ENCODE measurements at regions not wholly inside any gene's neighbourhood (a gene's known extent, or its start where the extent isn't known, plus 50 kb on each side); places are given as distances from the start of the nearest gene placed in this dataset.

- WGBS (ENCODE audit: insufficient coverage, insufficient replicate concordance, low lambda C conversion rate, missing lambda C conversion rate) = 46% methylated on average over 3 of the region's 3 CpGs
Measured at GRCh38 chr15:46607077-46607476, 972.2 kb downstream of the SQOR start.

DNA sequence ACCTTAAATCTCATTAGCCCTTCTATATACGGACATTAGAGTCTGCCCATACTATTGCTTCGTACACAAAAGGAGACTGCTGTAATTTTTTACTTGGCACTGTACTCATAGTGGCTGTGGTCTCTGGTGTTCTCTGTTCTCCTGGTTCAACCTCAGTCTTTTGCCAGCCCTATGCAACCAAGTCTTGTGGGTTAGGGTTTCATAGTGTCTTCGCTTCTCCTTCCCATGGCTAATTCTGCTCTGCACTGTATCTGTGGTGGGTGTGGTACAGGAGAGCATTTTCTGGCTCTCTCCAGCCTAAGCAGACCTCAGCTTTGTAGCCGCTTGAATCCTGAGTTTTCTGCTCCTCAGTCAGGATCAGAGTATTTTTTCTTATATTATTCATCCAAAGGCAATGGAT is 981.2 kb downstream of the SQOR start:
- DNase-seq (ENCODE audit: low read depth, low spot score) (no peak), ATAC-seq (no peak), FAIRE-seq (no peak)
- Histone ChIP-seq H3K36me3 (ENCODE audit: control insufficient read depth in 2 of 2, insufficient read depth in 2 of 2, low read length in 1 of 2) (no peaks in the 10 kb centered on the region), H3K27me3 (replicated peaks in 1 of 2; ENCODE audit: control insufficient read depth in 2 of 2, insufficient read depth in 2 of 2, low read length in 1 of 2) (no peaks in the 10 kb centered on the region), H3K4me3 (no peak overlapping the region), H3K9ac (ENCODE audit: control insufficient read depth, insufficient read depth, low read length) (no peak overlapping the region), H3K9me3 (replicated peaks; ENCODE audit: control insufficient read depth, insufficient read depth, low read length) (no peaks in the 10 kb centered on the region), H2AFZ (ENCODE audit: control insufficient read depth, low read depth, low read length) (no peak overlapping the region), H3K79me2 (ENCODE audit: control insufficient read depth, insufficient read depth, low read length) (no peaks in the 10 kb centered on the region), H3K27ac (ENCODE audit: control insufficient read depth, insufficient read depth) (no peak overlapping the region), H4K20me1 (ENCODE audit: control insufficient read depth, insufficient read depth) (no peaks in the 10 kb centered on the region), H3K4me2 (ENCODE audit: control insufficient read depth, insufficient read depth) (no peak overlapping the region), H3K4me1 (ENCODE audit: control insufficient read depth, insufficient read depth, low read length) (no peaks in the 10 kb centered on the region)
- ChIA-PET SMC1A (ENCODE audit: uncharacterized antibody, unreplicated experiment) (no interaction called here), POLR2A (no interaction called here), RAD21 (ENCODE audit: unreplicated experiment) (no interaction called here), CTCF (no interaction called here)
- intact Hi-C loops (cut with micrococcal nuclease; ENCODE audit: unreplicated experiment) = no loop called here
- BruUV-seq (replicated peaks) = no TSS peak
- WGBS (ENCODE audit: insufficient coverage, insufficient replicate concordance, low lambda C conversion rate, missing lambda C conversion rate) = 29% methylated on average over 4 of the region's 4 CpGs
- TF ChIP-seq EED (IDR thresholded peaks at IDR 0.05; ENCODE audit: low read depth) = no peak
- no peak for TF ChIP-seq CREB1 (IDR thresholded peaks at IDR 0.05; ENCODE audit: low read depth)
- TF ChIP-seq YY1 (IDR thresholded peaks at IDR 0.05; ENCODE audit: low read depth, low read length) = no peak
- TF ChIP-seq HDAC6 (IDR thresholded peaks at IDR 0.05; ENCODE audit: unreplicated experiment) = no peak
- TF ChIP-seq SRF (IDR thresholded peaks at IDR 0.05; ENCODE audit: low read depth in 2 of 2, low read length in 2 of 2) = no peak
- no peak for TF ChIP-seq RAD51 (IDR thresholded peaks at IDR 0.05)
- no peak for TF ChIP-seq PML (IDR thresholded peaks at IDR 0.05; ENCODE audit: low read length)
- TF ChIP-seq SMAD1 (IDR thresholded peaks at IDR 0.05; ENCODE audit: low read depth, partially characterized antibody) = no peak
- TF ChIP-seq, protein P1, sequence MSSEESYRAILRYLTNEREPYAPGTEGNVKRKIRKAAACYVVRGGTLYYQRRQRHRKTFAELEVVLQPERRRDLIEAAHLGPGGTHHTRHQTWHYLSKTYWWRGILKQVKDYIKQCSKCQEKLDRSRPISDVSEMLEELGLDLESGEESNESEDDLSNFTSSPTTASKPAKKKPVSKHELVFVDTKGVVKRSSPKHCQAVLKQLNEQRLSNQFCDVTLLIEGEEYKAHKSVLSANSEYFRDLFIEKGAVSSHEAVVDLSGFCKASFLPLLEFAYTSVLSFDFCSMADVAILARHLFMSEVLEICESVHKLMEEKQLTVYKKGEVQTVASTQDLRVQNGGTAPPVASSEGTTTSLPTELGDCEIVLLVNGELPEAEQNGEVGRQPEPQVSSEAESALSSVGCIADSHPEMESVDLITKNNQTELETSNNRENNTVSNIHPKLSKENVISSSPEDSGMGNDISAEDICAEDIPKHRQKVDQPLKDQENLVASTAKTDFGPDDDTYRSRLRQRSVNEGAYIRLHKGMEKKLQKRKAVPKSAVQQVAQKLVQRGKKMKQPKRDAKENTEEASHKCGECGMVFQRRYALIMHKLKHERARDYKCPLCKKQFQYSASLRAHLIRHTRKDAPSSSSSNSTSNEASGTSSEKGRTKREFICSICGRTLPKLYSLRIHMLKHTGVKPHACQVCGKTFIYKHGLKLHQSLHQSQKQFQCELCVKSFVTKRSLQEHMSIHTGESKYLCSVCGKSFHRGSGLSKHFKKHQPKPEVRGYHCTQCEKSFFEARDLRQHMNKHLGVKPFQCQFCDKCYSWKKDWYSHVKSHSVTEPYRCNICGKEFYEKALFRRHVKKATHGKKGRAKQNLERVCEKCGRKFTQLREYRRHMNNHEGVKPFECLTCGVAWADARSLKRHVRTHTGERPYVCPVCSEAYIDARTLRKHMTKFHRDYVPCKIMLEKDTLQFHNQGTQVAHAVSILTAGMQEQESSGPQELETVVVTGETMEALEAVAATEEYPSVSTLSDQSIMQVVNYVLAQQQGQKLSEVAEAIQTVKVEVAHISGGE (CRISPR knock-in tag; IDR thresholded peaks at IDR 0.05) = no peak
- TF ChIP-seq USF2 (IDR thresholded peaks at IDR 0.05; ENCODE audit: borderline replicate concordance, low read depth, low read length) = no peak
- TF ChIP-seq HCFC1 (IDR thresholded peaks at IDR 0.05; ENCODE audit: low read length) = no peak
- TF ChIP-seq NR2C2 (IDR thresholded peaks at IDR 0.05; ENCODE audit: borderline replicate concordance, control insufficient read depth, insufficient read length, low read depth) = no peak
- TF ChIP-seq FOXK2 (IDR thresholded peaks at IDR 0.05) = no peak
- no peak for TF ChIP-seq HDAC2 (IDR thresholded peaks at IDR 0.05)
- in situ Hi-C loops (cut with MboI) = no loop called here

More at GRCh38 chr15:46607077-46607476, 972.2 kb downstream of the SQOR start:
- no peaks in the 10 kb centered on the region for H3K79me2 ChIP-seq (ENCODE audit: control insufficient read depth, insufficient read depth, low read length)
- H3K4me2 ChIP-seq (ENCODE audit: control insufficient read depth, insufficient read depth) = no peak overlapping the region
- no TSS peak for BruUV-seq (replicated peaks)
- POLR2A ChIA-PET = no interaction called here
- in situ Hi-C loops (cut with MboI) (no loop called here), intact Hi-C loops (cut with micrococcal nuclease; ENCODE audit: unreplicated experiment) (no loop called here)
- no peaks in the 10 kb centered on the region for H4K20me1 ChIP-seq (ENCODE audit: control insufficient read depth, insufficient read depth)
- RAD21 ChIA-PET (ENCODE audit: unreplicated experiment) = no interaction called here
- no peak overlapping the region for H3K9ac ChIP-seq (ENCODE audit: control insufficient read depth, insufficient read depth, low read length)
- FAIRE-seq (no peak), DNase-seq (ENCODE audit: low read depth, low spot score) (no peak), ATAC-seq (no peak)
- no peak overlapping the region for H2AFZ ChIP-seq (ENCODE audit: control insufficient read depth, low read depth, low read length)
- H3K36me3 ChIP-seq (ENCODE audit: control insufficient read depth in 2 of 2, insufficient read depth in 2 of 2, low read length in 1 of 2) = no peaks in the 10 kb centered on the region
- CTCF ChIA-PET = no interaction called here
- H3K4me1 ChIP-seq (ENCODE audit: control insufficient read depth, insufficient read depth, low read length) = no peaks in the 10 kb centered on the region
- no peak overlapping the region for H3K27ac ChIP-seq (ENCODE audit: control insufficient read depth, insufficient read depth)
- H3K4me3 ChIP-seq = no peak overlapping the region
- TF ChIP-seq CREB1 (IDR thresholded peaks at IDR 0.05; ENCODE audit: low read depth) = no peak
- TF ChIP-seq JUNB (IDR thresholded peaks at IDR 0.05) = no peak
- no peaks in the 10 kb centered on the region for H3K27me3 ChIP-seq (replicated peaks in 1 of 2; ENCODE audit: control insufficient read depth in 2 of 2, insufficient read depth in 2 of 2, low read length in 1 of 2)
- no peaks in the 10 kb centered on the region for H3K9me3 ChIP-seq (replicated peaks; ENCODE audit: control insufficient read depth, insufficient read depth, low read length)
- SMC1A ChIA-PET (ENCODE audit: uncharacterized antibody, unreplicated experiment) = no interaction called here

Measured in GM12878 (cell line).